Esophagus muscularis mucosa (tissue), 4 donors: ENCODE measurements at regions not wholly inside any gene's neighbourhood (a gene's known extent, or its start where the extent isn't known, plus 50 kb on each side); places are given as distances from the start of the nearest gene placed in this dataset.
"Not testable (repeated sequence)": the region's sequence is repeated elsewhere in the genome, so short reads cannot be mapped to it uniquely, and the experiment has no call there.

Source experiments
- CTCF ChIP-seq, 3 experiments: fragments of 200-600 bp in 2 of 3; fragments of 450-650 bp in 1 of 3; sonication (generic) in 2 of 3; IDR thresholded peaks; one replicate each; pipeline ENCODE4 v1.5.1; 2017 to 2019; ENCODE audit warnings: antibody characterized with exemption in 3 of 3, mild to moderate bottlenecking in 2 of 3, moderate library complexity in 1 of 3
- EP300 ChIP-seq: sonication (generic); formaldehyde crosslinking; IDR thresholded peaks from one replicate; pipeline ENCODE4 v1.6.1; 2017; ENCODE audit warnings: antibody characterized with exemption
- POLR2A ChIP-seq: fragments of 450-650 bp; IDR thresholded peaks from one replicate; pipeline ENCODE4 v1.6.1; 2017; ENCODE audit warnings: antibody characterized with exemption, moderate library complexity, mild to moderate bottlenecking, low read depth
- POLR2AphosphoS5 ChIP-seq, 2 donors: sonication (generic); formaldehyde crosslinking; IDR thresholded peaks; one replicate each; pipeline ENCODE4 v1.6.1; 2017; ENCODE audit warnings: antibody characterized with exemption in 2 of 2

GRCh38 chr7:43059067-43059600, 53.3 kb upstream of the HECW1 start:
- not testable (repeated sequence) for TF ChIP-seq CTCF (IDR thresholded peaks at IDR 0.05); EP300; POLR2A; POLR2AphosphoS5 (IDR thresholded peaks at IDR 0.05)
